Myocyte (in vitro differentiated cells): ENCODE measurements at regions not wholly inside any gene's neighbourhood (a gene's known extent, or its start where the extent isn't known, plus 50 kb on each side); places are given as distances from the start of the nearest gene placed in this dataset.
"Not testable (repeated sequence)": the region's sequence is repeated elsewhere in the genome, so short reads cannot be mapped to it uniquely, and the experiment has no call there.

Experiments used
- DNase-seq: peaks from one replicate; pipeline ENCODE4 v3.0.0-alpha.2; 2012; ENCODE audit warnings: low read depth

DNA sequence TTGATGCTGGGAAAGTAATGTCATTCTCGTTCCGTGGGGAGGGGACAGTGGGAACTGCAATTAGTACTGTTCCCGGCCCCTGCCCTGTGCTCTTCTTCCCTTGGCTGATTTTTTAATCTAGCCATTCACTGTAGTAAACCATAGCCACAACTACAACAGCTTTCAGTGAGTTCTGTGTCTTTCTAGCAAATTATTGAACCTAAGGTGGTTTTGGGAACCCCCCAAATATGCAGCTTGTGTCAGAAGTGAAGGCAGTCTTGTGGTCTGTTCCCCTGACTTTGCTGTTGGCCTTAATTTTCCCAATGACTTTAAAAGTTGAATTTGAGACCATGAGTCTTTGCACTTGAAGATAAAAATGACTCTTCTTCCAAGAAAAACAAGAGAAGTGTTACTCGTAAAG lies 114.3 kb upstream of the ETV6 start:
- no peak for DNase-seq

DNA sequence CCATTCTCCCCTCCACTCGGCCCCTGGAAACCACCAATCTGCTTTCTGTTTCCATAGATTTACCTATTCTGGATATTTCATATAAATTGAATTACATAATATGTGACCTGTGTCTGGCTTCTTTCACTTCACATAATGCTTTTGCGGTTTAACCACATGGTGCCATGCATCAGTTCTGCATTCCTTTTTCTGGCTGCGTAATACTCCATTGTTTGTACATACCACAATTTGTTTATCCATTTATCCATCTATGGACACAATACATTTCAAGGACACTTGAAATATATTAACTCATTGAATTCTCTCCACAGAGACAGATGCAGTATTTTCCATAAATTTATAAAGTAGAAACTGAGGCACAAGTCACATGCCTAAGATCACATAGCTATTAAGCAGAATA lies 110.3 kb upstream of the ETV6 start:
- DNase-seq: no peak

DNA sequence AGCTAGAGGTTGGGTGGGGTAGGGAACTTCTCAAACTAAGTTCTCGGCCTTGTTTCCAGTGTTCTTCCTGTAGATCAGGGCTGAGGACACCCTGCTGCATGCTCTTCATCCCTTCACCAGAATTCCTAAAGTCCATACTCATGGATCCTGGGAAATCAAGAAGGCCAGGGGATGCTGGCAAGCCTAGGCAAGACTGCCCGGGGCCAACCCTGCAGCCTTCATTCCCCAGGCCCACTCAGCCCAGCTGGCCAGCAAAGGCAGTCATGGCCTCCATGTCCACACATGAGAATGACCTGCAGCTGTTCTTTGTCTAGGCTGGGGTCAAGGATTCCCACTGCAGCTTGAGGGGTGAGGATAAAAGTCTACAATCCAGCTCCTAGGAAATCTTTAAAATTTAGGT lies 109.3 kb upstream of the ETV6 start:
- no peak for DNase-seq

DNA sequence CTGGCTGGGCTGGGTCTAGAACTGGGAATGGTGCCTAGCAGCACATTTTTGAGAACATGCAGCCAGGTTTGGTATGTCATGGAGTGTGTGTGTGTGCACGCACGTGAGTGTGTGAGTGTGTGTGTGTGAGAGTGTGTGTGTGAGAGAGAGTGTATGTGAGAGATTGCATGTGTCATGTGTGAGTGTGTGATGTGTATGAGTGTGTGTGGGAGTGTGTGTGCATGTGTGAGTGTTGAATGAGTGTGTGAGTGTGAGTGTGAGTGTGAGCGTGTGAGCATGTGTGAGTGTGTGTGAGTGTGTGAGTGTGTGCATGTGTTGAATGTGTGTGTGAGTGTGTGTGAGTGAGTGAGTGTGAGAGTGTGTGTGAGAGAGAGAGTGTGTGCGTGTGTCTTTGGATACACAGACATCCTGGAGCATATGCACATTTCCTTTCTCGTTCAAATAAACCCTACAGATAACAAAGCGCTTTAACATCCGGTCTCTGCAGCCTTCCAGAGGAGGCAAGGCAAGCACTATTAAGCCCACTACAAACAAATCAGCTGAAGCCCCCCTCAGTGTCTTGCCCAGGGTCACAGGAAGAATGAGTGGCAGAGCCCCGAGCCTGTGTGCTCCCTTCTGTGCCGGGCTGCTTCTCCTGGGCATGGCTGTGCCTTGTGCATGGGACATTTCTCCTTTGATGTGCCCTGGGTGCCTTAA lies 108.7 kb upstream of the ETV6 start:
- no peak for DNase-seq

DNA sequence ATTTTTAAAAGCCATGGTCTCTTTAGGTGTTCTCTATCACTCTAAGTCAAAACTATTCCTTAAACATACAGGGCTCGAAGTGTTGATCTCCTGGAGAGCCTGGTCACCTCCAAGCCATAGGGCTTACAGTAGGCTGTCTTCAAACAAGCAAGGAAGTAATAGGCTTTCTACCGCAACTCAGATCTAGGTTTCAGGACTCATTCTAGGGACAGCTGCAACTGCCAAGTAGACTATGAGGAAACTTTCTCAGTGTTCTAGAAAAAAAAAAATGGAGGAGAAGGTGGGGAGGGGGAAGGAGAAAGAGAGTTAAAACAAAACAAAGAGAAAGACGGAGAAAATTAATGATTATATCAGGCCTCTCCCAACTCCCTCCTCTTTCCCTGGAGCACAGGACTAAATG lies 106.9 kb upstream of the ETV6 start:
- peak; percentile 4 for DNase-seq

DNA sequence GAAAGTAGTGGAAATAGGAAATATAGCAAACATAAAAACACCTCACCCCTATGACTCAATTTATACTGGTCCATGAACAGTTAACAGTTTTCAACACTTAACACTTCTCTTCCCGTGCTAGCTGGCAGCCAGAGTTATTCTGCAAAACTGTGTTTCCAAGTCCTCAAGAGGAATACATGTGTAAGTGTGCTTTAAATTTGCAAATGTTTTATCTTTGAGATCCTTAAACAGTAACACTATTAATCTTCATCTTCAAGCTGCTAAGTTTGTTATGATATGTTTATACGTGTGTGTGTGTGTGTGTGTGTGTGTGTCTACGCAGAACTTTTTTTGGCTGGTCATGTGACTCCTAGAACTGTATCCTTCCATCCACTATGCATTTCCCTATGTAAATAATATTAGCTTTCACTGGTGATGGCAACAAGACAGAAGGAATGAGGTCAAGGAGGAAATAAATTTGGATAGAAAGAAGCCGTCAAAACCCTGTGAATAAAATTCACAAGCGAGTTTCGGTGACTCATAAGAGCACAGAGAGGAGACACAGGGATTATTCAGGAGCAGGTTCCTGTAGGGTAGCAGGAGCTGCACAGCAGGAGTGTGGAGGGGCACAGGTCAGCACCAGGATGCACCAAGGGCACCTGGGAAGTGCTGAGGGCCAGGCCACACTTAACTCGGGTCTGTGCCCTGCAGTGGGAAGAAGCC lies 105.9 kb upstream of the ETV6 start:
- no peak for DNase-seq

DNA sequence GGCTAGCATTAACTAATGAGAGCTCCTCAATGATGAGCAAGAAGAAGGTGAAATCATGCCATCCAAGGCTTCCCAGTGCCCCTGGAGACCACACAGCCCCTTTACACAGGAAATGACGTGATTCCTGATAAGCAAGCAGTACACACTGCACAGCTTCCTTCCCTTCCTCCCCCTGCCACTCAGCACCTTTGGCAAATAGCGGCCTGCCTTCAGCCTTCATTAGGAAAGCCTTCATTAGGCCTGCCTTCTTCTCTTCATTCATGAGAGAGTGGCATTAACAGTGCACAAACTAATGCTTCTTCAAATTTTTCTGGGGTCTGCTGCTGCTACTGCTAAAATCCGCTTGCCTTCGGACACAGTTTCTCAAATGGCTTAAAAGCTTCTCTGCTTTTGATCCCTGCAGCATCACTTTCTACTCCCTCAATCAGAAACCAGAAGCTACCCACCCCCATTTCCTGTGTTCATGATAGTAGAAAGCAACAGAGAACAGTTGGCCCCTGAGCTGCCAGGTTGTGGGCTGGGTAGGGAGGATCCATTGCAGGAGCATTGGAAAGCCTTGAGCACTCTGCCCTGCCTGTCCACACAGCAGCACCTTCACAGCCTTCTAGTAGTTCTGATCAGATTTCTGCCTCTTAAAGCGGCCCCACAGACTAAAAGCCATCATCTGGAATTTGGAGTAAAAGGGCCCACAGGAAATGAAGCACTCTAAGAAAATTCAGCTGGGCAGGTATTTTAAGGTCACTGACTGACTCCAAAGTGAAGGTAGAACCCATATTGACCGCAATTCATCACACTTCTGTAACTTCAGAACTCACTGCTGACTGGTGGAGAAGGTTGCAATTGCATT lies 103.8 kb upstream of the ETV6 start:
- DNase-seq: no peak

DNA sequence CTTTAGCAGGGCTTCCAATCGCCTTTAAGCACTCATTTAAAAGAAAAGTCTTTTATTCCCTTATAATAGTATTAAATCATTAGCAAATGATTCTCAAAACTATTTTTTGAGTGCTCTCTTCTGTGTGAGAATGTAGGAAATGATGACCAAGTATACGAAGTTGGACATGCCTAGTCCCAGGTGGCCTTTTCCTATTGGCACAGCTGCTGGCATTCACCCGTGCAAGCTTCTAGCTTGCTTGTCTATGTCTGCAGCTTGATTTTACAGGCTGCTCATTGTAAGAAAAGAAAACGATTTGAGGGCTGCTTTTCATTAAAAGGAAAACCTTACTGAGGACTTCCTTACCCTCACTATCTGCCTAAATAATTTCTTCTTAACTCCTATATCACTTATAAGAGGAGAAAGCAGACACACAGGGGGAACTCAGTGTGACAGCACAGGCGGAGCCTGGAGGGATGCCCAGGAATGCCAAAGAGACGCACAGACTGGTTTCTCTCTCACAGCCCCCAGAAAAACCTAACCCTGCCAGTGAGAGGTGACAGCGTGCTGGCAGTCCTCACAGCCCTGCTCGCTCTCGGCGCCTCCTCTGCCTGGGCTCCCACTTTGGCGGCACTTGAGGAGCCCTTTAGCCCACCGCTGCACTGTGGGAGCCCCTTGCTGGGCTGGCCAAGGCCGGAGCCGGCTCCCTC lies 102.7 kb upstream of the ETV6 start:
- DNase-seq: not testable (repeated sequence)

DNA sequence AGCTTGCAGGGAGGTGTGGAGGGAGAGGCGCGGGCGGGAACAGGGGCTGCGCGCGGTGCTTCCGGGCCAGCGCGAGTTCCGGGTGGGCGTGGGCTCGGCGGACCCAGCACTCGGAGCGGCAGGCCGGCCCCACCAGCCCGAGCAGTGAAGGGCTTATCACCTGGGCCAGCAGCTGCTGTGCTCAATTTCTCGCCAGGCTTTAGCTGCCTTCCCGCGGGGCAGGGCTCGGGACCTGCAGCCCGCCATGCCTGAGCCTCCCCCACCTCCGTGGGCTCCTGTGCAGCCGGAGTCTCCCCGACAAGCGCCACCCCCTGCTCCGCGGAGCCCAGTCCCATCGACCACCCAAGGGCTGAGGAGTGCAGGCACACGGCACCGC lies 102.2 kb upstream of the ETV6 start:
- DNase-seq: not testable (repeated sequence)

DNA sequence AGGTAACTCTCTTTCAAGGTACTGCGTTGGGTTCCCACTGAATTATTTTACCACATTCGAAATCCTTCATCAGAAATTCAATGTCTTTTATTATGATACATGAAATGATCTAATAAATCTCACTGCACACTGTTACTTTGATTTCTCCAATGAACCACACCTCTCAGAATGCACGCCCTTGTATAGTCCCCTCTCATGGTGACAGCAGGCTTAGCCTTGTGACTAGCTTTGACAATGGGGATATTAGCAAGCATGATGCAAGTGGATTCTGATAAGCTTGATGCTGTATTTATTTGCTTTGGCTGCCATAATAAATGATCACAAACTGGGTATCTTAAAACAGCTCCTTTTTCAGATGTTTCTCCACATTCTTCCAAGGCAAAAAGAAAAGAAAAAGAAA lies 100.4 kb upstream of the ETV6 start:
- DNase-seq: no peak

DNA sequence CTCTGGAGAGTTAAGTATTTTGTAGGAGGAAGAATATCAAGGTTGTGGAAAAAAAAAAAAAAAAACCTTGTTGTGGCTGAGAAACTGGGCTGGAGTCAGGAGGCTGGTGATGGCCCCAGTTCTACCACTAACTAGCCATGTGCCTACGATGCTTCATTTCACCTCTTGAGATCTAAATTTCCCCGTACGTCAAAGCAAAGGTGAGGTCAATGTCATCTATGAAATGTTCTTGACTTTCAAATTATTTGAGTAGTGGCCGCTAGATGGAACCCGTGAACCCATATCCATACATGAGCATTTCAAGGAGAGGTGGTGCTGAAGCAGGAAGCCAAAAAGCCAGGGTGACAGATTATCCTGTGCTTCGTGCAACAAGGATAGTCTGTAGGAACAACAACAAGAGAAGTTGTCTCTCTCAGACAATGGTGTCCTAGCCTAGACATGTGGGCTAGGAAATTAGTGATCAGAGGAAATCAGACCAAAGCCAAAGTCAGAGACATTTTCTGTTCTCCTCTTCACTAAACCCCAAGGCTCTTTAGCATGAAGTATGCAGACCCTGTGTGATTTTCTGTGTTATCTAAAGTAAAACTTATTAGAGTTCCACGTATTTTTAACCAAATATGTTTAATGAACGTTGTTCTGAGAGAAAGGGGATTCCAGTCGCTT lies 95.5 kb upstream of the ETV6 start:
- peak; percentile 55 for DNase-seq

DNA sequence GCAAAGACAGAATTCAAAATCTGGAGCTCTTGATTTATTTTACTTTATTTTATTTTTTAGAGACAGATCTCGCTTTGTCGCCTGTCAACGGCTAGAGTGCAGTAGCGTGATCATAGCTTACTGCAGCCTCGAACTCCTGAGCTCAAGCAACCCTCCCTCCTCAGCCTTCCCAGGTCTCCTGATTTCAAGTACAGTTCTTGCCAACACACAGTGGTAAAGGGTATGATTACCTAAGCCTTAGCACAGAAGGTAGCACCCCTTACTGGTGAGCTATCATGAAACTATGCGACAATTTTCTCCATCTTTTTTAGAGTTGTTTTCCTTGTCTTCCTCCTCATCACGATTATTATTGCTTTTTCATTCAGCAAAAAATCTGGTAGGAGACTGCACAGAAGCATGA lies 94.3 kb upstream of the ETV6 start:
- DNase-seq: no peak

DNA sequence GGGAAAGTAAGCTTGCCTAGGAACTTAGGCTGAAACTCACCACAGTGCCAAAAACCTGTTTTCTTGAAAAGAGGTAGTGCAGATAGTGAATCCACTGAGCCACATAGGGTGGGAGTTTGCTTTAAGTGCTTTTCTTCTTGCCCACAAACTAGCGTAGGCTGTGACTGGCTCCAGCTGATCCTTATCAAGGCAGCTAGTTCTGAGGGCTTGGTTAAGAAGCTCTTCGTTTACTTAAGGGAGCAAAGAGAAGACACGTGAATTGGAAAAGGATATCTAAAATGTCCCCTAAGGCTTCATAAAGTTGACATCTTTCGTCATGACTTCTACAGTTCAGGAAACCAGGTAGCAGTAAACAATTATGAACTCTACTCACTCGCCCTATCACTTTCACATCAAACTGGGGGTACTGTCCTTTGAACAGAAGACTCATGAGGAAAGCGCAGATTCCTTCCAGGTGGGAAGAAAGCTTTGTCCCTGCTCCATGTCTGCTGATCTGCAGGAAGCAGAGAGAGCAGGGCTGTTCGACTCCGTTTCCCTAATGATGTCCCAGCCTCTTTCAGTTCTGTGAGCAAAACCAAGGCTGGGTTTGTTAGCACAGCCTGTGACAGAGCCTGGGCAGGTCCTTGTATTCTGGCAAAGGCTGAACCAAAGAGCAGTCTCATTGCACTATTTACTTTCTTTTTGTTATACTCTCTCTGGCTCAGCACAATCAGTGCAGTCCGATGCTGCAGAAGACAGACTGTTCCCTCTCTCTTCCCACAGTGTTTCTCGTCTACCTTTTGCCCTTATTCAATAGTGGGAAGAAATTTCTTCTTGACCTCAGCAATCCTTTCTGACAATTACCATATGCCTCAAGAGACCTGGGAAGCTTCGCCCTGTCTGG lies 93.5 kb upstream of the ETV6 start:
- no peak for DNase-seq

DNA sequence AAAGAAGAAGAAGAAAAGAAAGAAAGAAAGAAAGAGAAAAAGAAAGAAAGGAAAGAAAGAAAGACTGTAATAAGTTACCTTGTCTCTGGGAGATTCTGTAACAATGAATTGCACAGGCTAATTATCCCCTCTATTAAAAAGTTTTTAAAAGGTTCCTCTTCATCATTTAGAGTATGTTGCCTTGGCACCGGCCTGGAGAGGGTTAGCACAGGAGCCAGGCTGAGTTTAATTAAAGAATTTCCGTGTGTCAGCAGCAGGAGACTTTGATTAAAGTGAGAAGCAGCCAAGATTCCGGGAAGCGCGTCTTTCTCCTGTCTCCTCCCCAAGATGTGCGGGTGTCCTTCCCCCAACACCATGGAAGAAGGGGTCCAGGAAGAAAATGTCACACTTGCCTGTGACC lies 92.8 kb upstream of the ETV6 start:
- no peak for DNase-seq

DNA sequence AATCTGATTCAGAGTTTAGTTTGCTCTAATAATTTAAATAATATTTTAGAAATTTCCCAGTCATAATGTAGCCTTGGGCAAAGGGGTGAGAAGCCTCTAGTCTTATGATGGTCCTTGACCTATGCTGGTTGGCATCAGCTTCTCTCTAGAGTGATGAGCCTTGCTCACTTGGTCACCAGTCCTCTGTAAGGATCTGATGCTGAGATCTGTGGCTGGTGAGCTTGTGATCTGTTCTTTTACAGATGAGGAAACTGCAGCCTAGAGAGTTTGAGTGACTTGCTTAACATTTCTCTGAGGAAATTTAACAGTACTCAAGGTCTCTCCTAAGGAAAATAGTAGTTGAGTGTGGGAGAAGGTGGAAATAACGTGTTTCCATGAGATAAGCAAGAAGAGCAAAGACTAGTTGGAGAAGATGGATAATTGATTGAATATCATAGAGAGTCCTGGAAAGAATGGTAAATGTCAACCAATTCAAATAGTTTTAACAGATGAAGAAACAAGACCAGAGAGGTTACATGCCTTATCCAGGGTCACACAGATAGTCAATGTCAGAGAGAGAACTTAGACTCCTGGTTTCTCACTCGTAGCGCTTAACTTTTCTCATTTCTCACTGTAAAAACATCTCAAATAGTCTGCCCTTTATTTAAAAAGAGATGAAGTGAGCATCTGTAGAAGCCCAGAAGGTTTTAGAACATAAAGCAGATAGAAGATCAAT lies 89.7 kb upstream of the ETV6 start:
- no peak for DNase-seq

DNA sequence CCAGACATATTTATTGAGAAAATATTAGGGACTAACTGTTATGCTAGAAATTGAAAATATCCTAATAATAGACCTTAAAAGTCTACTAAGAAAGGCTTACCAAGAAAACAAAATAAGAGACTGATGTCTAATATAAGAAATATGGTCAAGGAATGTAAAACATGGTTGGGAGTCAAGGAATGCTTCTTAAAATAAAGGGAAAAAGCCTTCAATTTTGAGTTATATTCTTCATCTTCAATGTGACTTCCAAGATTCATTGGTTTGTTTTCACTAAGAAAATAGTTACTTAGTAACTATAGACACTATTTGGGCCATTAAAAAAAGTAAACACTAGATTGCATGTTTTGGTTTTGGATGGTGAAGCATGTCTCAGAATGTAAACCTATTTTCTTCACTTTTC lies 88.1 kb upstream of the ETV6 start:
- DNase-seq: no peak

DNA sequence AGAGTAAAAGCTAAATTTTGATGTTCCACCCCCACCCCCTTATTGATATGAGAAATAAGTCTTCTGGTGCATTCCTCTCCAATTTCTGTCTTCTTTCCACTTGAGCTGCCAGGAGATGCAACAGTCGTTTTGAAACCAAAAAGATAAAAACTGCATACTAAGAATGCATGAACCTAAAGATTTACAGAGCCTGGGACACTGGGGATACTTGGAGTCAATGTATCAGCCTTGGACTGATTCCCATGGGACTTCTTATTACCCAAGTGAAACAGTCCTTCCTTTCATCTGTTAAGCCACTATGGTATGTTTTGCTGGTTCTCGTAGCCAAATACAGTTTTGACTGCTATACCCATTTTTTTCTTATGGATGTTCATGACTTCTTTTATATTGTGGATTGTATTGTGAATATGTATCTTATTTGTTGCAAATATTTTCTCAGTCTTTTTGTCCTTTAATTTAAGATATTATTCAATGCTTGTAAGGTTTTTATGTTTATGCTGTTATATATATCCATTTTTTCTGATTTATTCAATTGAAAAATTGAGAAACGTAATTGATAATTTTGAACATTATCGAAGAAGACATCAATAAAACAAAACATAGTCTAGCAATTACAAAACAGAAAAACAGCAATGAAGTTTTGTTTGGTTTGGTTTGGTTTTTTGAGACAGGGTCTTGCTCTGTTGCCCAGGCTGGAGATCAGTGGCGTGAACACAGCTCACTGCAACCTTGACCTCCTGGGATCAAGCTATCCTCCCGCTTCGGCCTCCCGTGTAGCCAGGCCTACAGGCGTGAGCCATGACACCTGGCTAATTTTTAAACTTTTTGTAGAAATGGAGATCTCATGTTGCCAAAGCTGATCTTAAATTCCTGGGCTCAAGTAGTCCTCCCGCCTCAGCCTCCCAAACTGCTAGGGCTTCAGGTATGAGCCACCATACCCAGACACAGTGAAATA lies 85.4 kb upstream of the ETV6 start:
- no peak for DNase-seq

DNA sequence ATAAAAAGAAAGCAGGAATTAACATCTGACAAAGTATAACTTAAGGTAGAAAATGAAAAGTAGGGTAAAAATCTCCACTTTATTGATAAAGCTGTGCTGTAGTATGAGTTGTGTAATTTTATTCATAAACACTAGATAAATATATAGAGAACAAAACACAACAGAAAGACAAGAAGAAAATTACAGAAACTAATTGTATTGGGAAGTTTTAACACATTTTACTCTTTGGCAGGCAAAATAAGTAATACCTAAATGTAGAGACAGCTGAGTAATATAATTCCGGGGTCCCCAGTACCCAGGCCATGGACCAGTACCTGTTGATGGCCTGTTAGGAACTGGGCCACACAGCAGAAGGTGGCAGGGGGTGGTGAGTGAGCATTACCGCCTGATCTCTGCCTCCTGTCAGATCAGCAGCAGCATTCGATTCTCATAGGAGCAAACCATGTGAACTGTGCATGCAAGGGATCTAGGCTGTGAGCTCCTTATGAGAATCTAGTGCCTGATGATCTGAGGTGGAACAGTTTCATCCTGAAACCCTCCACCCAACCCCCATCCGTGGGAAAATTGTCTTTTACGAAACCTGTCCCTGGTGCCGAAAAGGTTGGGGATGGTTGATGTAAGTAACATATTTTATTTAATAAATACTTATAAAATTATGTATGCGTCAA lies 84.4 kb upstream of the ETV6 start:
- DNase-seq: no peak
